GM12801 (cell line): ENCODE measurements at regions not wholly inside any gene's neighbourhood (a gene's known extent, or its start where the extent isn't known, plus 50 kb on each side); places are given as distances from the start of the nearest gene placed in this dataset.

Experiments
- TF ChIP-seq, protein P1 (sequence below): IDR thresholded peaks from one replicate; pipeline ENCODE4 v1.5.1; 2011; ENCODE audit warnings: control low read depth; ENCODE audit not compliant: insufficient read length; ENCODE audit errors: extremely low read depth

DNA sequence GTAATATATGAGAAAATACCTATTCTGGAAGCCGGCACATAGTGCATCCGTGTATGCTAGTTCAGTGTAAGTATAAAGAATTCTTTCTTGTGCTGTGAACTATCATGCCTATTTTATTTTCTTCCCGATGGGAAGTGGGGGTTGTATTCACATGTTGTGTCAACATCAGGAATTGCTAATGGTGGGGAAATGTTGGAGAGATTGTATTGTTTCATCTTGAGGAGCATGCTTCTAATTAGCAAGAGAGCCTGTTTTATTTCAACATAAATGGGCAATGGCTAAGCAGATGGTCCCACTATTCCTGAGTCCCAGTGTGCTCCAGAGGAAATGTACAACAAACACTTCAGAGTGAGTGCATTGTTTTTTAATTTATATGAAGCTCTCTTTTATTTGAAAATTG lies 485.2 kb downstream of the PLPP3 start:
- TF ChIP-seq, protein P1, sequence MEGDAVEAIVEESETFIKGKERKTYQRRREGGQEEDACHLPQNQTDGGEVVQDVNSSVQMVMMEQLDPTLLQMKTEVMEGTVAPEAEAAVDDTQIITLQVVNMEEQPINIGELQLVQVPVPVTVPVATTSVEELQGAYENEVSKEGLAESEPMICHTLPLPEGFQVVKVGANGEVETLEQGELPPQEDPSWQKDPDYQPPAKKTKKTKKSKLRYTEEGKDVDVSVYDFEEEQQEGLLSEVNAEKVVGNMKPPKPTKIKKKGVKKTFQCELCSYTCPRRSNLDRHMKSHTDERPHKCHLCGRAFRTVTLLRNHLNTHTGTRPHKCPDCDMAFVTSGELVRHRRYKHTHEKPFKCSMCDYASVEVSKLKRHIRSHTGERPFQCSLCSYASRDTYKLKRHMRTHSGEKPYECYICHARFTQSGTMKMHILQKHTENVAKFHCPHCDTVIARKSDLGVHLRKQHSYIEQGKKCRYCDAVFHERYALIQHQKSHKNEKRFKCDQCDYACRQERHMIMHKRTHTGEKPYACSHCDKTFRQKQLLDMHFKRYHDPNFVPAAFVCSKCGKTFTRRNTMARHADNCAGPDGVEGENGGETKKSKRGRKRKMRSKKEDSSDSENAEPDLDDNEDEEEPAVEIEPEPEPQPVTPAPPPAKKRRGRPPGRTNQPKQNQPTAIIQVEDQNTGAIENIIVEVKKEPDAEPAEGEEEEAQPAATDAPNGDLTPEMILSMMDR = no peak

DNA sequence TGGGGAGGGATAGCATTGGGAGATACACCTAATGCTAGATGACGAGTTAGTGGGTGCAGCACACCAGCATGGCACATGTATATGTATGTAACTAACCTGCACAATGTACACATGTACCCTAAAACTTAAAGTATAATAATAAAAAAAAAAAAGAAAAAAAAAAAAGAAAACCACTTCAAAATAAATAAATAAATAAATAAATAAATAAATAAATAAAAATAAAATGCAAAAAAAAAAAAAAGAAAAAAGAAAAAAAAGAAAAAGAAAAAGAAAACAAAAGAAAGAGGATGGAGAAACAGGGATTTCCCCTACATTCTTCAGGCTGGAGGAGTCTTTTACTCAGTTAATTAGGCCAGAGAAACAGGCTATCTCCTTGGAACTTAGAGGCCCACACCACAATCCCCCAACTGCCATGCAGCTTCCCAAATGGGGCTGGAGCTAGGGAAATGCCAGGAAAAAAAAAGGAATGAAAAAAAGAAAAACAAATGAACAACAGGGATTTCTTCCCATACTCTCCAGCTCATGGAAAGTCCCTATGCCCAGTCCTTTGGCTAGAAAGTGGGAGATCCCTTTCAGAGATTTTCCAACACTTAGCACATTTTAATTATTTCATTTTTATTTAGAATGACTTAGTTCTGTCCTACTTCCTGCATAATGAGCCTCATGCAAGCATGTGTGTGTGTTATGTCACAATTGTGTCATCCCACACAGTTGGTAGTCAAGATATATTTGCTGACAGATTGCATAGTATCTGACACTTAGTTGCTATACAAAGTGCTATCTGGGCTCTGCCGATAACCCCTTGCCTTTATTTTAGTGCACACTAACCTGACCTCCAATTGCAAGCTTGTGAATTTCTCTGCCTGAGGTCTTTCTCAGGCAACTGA lies 486.4 kb downstream of the PLPP3 start:
- TF ChIP-seq, protein P1 = no peak

DNA sequence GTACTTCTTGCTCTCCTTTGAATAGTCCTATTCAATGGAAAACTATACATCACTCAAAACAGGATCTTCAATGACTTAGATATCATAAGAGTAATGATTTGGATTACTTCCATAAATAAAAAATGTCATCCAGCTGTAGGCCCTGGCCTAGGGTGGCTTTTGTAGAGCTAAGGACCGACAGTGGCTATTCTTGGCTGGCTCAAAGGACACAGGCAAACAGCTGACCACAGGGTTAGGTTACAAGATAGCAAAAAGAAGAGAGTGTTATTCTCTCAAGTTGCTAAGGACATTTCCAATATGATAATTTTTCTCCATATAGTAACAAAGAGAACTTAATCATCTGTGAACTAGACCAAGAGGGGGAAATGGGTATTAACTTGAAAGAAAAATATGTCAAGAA lies 495.1 kb downstream of the PLPP3 start:
- TF ChIP-seq, protein P1 = no peak

DNA sequence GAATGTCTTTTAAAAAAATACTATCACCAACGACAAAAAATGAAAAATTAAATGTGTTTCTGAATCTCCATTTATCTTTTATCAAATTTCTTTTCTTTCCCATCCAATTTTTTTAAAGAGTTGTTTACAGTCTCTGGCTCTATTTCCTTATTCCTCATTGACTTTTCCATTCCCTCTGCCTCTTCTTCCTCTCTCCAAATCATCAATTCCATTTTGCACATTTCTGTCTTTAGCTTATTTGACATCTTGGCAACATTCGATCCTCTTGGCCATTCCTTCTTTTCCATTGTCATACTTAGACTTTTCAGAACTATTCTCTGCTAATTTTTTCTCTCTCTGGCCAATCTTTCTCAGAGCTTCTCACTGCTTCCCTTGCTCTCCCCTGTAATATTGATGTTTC lies 497.6 kb downstream of the PLPP3 start:
- TF ChIP-seq, protein P1 = no peak

DNA sequence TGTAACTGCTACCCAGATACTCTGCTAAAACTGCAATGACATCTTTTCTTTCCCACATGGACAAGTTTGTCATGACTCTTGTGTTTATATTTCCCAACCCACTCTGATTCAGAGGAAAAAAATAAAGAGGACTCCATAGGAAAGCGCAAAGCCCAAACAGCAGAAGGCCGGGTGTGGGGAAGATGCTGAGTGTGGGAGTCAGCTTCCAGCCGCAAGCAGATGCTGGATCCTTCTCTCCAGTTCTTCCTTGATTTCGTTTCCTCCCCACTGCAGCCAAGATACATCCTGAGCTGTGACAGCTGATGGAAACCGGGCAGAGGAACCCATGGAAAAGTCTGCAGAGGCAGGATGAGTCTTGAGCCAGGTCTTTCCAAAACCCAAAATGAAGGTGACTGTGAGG lies 498.2 kb downstream of the PLPP3 start:
- TF ChIP-seq, protein P1 = no peak

DNA sequence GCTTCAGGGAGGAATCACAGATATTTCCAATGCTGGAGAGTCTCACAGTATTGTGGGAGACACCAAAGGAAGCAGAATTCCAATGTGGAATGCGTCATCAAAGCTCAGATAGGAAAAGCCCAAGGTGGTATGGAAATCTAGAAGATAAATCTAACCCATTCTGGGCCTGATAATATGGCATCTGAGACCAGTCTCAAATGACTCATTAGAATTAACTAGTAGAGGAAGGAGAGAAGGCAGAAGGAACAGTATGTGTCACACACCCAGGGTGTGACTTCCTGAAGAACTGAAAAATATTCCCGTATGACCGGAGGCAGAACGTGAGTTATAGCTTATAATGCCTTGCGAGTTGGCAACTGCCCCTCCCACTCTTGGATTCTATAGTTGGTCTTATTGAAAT lies 499.2 kb downstream of the PLPP3 start:
- TF ChIP-seq, protein P1 = no peak

DNA sequence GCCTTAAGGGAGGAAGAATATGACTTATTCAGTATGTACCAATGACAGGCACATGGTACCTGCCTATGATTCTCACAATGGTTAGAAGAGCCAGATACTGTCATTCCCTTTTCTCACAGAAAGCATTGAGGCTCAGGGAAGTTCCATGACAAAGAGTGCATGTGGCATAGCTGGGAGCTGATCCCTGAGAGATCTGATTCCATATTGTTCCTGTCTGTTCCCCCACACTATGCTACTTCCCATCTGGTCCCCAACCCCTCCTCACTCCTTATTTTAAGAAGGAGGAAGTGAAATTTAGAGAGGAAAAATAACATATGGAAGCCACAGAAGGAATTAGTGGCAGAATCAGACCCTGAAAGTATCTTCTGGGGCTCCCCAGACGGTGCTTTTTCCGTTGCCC lies 500.0 kb downstream of the PLPP3 start:
- TF ChIP-seq, protein P1 = no peak

DNA sequence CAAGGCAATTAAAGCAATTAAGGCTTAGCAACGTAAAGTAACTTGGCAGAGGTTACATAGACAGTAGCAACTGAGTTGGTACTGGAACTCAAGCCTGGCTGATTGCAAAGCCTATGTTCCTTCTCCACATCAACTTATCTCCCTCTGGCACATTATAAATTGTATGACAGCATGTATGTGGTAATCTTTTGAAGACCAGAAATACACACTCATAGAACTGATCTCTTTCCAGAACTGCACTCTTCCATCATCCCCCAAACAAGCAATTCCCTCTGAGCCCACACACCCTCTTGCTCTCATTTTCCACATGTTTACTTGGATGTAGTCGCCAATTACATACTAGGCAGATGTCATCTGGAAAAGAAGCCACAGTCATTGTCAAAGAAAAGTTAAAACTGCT lies 502.2 kb downstream of the PLPP3 start:
- TF ChIP-seq, protein P1 = no peak
